ENCODE measurements at regions not wholly inside any gene's neighbourhood (a gene's known extent, or its start where the extent isn't known, plus 50 kb on each side); places are given as distances from the start of the nearest gene placed in this dataset.

DNA sequence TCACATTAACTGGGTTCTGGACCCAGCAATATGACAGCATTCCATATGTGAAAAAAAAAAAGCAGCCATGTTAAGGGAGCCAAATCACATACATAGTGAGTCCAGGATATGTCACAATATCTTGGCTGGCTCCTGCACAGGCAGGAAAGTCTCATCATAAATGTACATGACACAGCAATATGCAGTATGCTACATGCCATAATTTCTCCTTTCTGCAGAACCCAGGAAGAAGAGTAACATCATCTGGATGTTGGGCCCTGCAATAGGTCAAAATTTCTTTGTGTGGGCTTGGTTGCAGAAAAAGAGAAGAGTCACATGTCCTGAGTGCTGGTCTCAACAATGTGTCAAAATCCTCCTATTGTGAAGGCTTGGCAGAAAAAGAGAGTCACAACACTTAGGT, 902.8 kb upstream of the AMELY start:
- no peak for DNase-seq
- H3K9me3 ChIP-seq, result no peaks in the 10 kb centered on the region
- intact Hi-C loops (cut with DNase I), result no loop called here
- H3K4me1 ChIP-seq, result no peaks in the 10 kb centered on the region
- no peaks in the 10 kb centered on the region for H3K27me3 ChIP-seq
- H3K36me3 ChIP-seq, result no peaks in the 10 kb centered on the region
- no peak overlapping the region for H3K4me3 ChIP-seq
- no peak overlapping the region for H3K27ac ChIP-seq
- no peak for TF ChIP-seq POLR2A (IDR thresholded peaks at IDR 0.05)
- TF ChIP-seq, protein P1, sequence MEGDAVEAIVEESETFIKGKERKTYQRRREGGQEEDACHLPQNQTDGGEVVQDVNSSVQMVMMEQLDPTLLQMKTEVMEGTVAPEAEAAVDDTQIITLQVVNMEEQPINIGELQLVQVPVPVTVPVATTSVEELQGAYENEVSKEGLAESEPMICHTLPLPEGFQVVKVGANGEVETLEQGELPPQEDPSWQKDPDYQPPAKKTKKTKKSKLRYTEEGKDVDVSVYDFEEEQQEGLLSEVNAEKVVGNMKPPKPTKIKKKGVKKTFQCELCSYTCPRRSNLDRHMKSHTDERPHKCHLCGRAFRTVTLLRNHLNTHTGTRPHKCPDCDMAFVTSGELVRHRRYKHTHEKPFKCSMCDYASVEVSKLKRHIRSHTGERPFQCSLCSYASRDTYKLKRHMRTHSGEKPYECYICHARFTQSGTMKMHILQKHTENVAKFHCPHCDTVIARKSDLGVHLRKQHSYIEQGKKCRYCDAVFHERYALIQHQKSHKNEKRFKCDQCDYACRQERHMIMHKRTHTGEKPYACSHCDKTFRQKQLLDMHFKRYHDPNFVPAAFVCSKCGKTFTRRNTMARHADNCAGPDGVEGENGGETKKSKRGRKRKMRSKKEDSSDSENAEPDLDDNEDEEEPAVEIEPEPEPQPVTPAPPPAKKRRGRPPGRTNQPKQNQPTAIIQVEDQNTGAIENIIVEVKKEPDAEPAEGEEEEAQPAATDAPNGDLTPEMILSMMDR (IDR thresholded peaks at IDR 0.05), result no peak

DNA sequence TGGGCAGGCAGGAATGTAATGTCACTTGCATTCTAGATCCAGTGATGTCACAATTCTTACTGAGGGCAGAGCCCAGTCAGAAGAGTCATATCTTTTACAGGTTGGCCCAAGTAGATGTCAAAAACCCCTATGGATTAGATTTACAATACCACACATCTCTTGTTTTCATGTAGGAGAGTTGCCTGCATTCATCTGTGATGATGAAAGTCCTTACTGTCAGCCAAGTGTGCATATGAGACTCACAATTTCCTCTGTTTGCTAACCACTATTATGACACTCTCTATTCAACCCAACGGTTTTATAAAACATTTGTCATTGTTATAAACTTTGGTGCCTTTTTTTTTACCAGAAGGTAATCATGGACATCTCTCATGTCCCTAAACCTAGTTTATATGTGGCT, 898.8 kb upstream of the AMELY start:
- H3K9me3 ChIP-seq, result no peaks in the 10 kb centered on the region
- TF ChIP-seq, protein P1 (IDR thresholded peaks at IDR 0.05), result no peak
- TF ChIP-seq POLR2A (IDR thresholded peaks at IDR 0.05), result no peak
- H3K4me1 ChIP-seq, result no peaks in the 10 kb centered on the region
- no peaks in the 10 kb centered on the region for H3K36me3 ChIP-seq
- WGBS, 2 donors, result 15% methylated on average over 1 of the region's 1 CpG; no CpG with 5 or more reads in 1 of the 2 donors
- DNase-seq, result no peak
- H3K4me3 ChIP-seq, result no peak overlapping the region
- H3K27me3 ChIP-seq, result no peaks in the 10 kb centered on the region
- H3K27ac ChIP-seq, result no peak overlapping the region
- intact Hi-C loops (cut with DNase I), result no loop called here

DNA sequence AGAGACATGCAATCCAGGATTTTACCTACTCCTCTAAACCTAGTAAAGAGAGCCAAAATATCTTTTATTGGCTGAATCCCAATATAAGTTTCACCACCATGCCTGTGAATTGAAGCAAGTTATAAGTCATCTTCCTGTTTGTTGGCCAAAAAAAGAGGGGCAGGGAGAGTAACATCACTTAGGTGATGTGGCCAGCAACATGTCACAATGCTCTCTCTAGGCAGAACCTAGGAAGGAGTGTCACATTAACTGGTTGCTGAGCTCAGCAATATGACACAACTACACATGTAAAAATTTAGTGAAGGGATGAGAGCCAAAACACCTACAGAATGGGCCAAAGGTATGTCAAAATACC, 895.9 kb upstream of the AMELY start:
- TF ChIP-seq, protein P1 (IDR thresholded peaks at IDR 0.05), result no peak
- TF ChIP-seq POLR2A (IDR thresholded peaks at IDR 0.05), result no peak
- no peak overlapping the region for H3K27ac ChIP-seq
- intact Hi-C loops (cut with DNase I), result no loop called here

DNA sequence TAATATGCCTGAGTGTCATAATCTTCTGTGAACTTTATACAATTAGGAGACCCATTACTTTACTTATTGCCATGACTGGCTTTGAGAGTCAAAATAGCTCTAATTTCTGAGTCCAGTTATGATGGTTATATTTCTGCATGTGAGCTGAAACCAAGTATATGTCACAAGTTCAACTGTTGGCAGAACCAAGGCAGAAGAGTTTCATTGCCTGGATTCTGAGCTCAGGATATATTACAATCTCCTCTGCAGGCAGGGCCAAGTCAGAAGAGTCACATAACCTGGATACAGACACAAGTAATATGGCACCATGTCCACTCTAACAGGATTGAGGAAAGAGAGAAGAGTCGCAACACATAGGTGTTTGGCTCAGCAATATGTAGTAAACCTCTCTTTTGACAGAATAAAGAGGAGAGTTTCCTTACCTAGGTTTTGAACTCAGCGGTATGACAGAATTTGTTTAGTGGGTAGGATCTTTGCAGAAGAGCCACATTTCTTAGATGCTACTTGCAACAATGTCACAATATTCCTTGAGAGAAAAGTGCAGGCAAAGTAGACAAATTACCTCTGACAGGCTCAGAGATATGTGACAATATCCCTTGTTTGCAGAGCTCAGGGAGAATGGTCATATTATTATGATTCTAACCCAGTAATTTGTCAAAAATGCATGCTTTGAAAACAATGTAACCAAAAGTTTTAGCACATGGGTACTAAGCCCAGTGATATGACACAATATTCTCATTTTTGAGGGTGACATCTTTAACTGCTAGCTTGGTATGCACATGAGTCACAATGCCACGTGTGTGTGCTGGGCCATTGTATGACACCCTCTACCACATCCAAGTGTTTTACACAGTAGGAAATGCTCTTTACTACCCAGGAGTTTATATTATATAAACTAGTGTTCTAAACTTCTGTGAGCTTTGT, 895.3 kb upstream of the AMELY start:
- no peaks in the 10 kb centered on the region for H3K4me1 ChIP-seq
- intact Hi-C loops (cut with DNase I), result no loop called here
- H3K36me3 ChIP-seq, result no peaks in the 10 kb centered on the region
- H3K27me3 ChIP-seq, result no peaks in the 10 kb centered on the region
- no peak for DNase-seq
- WGBS, 2 donors, result 65% methylated on average over 3 of the region's 3 CpGs; no CpG with 5 or more reads in 1 of the 2 donors
- no peaks in the 10 kb centered on the region for H3K9me3 ChIP-seq
- H3K4me3 ChIP-seq, result no peak overlapping the region
- TF ChIP-seq, protein P1 (IDR thresholded peaks at IDR 0.05), result no peak
- TF ChIP-seq POLR2A (IDR thresholded peaks at IDR 0.05), result no peak
- no peak overlapping the region for H3K27ac ChIP-seq

More for the DNA sequence above, 895.9 kb upstream of the AMELY start:
- H3K4me1 ChIP-seq, result no peaks in the 10 kb centered on the region
- no peaks in the 10 kb centered on the region for H3K27me3 ChIP-seq
- H3K9me3 ChIP-seq, result no peaks in the 10 kb centered on the region
- no peak overlapping the region for H3K4me3 ChIP-seq
- no peaks in the 10 kb centered on the region for H3K36me3 ChIP-seq
- no peak for DNase-seq

DNA sequence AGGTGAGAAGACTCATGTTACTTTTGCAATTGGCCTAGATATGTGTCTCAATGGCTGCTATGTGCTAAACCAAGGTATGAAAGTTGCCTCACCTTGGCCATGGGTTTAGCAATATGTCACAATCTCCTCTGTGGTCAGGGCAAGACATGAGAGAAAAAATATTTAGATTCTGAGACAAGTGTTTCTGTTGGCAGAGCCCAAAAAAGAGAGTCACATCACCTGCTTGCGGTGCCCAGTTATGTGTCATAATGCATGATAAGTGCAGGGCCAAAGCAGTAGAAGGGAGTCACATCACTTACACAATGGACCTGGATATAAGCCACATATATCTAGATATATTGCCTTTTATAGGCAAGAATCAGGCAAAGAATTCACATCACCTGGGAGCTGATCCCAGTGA, 894.1 kb upstream of the AMELY start:
- no CpG with 5 or more reads among the region's 1 CpG for WGBS, 2 donors
- intact Hi-C loops (cut with DNase I), result no loop called here

More for the DNA sequence above, 894.1 kb upstream of the AMELY start:
- no peak for TF ChIP-seq POLR2A (IDR thresholded peaks at IDR 0.05)
- TF ChIP-seq, protein P1 (IDR thresholded peaks at IDR 0.05), result no peak
- no peak overlapping the region for H3K4me3 ChIP-seq
- H3K9me3 ChIP-seq, result no peaks in the 10 kb centered on the region
- DNase-seq, result no peak
- H3K4me1 ChIP-seq, result no peaks in the 10 kb centered on the region
- H3K27ac ChIP-seq, result no peak overlapping the region
- H3K36me3 ChIP-seq, result no peaks in the 10 kb centered on the region
- no peaks in the 10 kb centered on the region for H3K27me3 ChIP-seq

Data from esophagus squamous epithelium (tissue), 5 donors.